ENCODE measurements at regions not wholly inside any gene's neighbourhood (a gene's known extent, or its start where the extent isn't known, plus 50 kb on each side); places are given as distances from the start of the nearest gene placed in this dataset.

DNA sequence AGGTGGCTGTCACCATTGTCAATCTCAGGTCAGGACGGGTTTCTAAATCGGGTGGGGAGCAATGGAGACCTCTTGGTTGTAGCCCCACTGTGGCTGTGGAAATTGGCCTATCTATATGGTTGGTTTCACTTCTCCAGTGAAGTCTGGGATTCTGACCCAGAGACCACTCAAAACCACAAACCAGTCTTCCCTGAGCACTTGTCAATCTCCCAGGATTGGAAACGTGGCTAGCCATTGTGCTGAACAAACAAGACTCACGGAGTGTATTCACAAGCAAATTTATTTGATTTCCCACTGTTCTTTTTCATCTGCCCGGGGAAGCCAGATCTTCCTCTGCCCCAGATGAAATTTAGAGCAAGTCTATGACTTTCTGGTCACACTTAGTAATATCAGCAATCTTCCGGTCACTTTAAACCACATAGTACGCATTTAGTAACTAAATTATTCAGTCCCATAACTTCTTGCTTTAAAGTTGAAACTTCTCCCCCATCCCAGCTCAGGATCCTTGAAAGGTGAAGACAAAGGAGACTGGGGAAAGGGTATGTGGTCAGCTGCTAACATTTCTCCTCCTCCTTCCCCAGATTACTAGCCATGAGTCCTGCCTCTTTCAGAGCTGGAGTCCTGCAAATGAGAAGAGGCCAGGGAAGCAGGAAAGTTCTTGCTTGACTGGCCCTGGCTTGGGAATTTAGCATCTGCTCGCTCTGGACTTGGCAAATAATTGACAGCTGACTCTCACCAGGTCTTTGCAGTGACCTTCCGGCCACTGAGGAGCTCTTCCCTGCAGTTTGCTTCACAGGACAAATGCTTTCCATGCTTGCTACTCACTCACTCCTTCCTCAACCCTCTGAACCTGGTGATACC, 123.2 kb upstream of the MAX start:
- FAIRE-seq: no peak

DNA sequence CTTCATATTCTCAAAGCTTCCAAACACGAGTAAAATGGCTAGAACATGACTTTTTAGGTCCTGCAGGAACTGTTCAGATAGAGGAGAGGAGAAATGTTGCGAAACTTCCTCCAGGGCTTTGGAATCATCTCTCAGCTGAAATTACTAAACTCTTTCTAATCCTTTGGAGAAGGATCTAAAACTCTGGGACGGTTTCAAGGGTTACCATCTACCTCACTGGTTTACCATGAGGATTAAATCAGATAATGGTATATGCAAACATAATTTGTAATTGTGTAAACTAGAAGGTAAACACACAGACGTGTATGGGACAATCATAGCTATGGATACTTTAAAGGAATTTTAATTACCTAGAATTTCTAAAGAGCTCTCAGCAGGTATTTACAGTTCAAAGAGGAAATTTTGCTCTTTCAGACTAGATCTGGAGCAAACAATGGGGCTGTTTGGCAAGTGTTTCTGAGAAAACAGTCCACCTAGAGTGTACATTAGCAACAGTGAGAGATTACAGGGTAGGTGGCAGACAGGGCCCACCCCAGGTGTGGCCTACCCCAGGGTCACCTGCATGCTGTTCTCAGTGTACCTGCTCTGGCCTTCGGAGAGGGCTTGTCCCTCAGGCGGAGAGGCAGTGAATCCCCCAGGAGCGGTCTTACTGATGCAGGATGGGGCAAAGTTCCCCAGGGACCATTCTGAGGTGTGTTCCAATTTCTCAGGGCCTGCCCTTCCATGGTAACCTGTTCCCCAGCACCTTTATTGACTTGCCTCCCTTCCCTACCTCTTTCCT, 124.7 kb upstream of the MAX start:
- FAIRE-seq: no peak

DNA sequence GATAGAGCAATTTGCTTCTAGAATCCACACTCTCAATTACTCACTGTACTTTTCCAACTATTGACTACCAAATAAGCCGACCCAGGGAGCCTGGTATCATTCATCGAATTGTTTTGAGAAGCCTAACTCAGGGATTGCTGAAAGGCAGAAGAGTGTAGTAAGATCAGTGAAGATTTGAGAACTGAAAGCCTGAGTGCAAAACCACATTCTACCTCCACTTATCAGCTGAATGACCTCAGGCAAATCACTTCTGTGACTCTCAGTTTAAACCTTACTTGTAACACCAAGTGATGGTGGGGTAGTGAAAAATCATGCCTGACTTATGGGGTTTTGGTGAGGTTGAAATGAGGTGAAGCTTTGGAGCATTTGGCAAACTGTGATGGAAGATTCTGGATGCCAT, 126.1 kb upstream of the MAX start:
- FAIRE-seq: no peak

DNA sequence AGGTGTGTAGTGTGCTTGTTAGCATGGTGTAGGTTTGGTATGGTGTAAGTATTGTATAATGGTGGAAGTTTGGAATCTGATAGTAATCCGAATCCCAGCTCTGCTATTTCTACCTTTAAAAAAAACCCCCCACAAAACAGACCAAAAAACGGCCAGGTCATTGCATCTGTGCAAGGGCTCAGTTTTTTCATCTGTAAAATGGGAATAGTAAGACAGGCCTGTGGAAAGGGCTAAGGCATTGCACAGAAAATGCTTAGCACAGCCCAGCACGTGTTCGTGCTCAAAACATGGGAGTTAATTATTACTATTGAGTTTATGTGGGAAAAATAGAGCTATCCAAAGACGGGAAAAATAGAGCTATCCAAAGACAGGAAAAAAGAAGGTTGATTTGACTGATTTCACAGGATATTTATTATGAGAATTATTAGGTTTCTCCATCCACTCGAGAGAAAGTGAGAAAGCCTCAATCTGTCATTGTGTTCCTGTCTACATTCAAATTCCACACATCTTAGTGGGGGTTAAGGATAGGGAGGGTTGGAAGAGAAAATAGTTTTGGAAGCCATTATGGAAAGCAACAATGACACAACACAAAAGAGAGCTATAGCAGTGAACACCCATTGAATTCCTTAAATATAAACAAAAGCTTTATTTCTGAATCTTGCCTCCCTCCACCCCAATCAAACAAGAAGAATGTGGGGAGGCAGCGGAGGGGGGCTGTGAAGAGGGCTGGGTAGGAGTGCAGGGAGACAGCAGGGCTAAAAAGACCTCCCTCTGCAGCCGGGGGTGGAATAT, 126.8 kb upstream of the MAX start:
- no peak for FAIRE-seq

DNA sequence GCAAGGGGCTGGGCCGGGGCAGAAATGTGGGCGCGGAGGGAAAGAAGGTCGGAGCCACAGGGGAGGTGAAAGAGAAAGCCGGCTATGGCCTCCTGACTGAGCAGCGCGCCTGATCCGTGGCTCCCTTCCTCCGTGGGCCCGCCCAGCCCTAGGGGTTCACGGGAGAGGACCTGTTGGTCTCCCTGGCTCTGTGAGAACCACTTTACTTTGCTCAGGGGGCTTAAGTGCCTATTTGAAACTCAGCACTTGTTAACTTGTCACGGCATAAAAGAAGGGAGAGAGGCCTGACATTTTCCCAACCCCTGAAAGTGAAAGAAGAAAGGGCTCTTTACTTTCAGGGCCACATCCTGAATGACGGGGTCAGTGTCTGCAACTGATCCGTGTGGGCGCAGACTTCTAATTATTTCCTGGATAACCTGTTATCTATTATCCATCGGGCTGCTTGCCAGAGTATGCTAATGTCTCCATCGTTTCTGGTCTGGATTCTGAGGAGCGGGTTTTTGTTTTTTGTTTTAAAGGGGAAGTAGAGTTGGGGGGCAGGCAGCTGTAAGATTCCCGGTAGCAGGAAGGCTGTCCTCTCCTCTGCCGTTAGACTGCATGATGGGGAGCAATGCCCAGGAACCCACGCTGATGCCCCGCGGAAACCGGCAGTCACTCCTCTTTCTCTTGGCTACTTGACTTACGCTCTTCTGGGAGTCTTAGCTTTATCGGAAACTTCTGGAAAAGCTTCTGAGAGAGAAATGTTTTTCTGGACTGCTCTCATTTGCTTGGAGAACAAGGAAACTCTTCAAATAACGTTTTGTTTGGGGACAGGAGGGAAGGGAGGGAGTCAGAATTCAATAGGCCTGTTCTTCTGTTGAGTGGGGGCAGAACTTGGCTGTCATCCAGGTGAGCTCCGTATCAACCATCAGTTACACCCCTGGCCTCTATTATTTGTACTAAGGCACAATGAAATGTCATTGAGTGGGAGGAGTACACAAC, 127.7 kb upstream of the MAX start:
- no peak for FAIRE-seq

DNA sequence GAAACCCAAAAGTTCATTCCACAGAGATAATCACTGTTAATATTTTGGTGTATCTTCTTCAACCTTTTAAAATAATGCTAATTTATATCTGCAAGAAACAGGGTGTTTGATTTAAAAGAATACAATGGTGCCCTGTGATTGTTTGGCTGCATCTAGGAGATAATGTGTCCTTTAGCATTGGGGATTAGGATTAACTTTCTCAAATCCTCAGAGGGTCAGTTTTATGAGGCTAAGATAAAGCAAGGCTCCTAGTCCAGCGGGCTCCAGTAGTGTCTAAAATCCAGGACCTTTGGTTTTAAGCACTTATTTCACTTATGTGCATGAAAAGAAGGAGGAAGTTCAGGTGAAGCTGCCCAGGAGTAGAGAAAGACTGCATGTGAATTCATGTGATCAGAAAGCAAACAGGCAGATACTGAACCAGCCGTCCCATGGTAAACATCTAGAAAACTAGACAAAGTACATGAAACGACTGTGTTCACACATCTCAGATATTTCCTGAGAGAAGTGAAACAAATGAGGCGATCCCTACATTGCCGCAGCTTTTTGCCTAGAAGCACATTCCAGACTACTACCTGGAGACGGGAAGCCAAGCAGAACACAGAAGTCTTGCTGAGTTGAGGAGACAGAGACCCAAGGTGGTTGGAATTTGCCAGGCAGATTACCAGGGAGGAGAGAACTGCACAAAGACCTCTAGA, 129.1 kb upstream of the MAX start:
- no peak for FAIRE-seq

DNA sequence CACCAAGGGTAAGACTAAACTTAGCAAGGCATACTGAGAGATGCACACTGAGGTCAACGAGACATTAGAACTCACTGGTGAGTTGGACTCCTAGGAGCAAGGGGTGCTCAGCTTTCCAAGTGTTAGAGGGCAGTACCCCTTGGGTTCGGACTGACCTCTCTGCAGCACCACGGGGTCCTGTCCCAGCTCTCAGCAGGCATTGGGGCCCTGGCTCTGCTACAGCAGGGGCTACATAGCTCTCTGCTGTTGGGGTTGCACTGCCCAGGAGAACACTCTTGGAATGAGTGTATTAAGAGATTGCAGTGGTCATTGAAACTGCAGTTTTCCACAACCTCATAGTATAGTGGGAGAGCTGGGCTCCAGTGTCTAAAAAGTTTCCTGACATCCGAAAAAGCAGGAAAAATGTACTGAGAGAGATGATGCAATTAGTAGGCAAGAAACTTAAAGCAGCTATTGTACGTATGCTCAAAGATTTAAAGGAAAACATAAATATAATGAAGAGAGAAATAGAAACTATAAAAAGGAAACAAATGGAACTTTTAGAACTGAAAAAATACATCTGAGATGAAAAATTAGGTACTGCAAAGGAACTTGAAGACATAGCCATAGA, 132.5 kb upstream of the MAX start:
- FAIRE-seq: no peak

DNA sequence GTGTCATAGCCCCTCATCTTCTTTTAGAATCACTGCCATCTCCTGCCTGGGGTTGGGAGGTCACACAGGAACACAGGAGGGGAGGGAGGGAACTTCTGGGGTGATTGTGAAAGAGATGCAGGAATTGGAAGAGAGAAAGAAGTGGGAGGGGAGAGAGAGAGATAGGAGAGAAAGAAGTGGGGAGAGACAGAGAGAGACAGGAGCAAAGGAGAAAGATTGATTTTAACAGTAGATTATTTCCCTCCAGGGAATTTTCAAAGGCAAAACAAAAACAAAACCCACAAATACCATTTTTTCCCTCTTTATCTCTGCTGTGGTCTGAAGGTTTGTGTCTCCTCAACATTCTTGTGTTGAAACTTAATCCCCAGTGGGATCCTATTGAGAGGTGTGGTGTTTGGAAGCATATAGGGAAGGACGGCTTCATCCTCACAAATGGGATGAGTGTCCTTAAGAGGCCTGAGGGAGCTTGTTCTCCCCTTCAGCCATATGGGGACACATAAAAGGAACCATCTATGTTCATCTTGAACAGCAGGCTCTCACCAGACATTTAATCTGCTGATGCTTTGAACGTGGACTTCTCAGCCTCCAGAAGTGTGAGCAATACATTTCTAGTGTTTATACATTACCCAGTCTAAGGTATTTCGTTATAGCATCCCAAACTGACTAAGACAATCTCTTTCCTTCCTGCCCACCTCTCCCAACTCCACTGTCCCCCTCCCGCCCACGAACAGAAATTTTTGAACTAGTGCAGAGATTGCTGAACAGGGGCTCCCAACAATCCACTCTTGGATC, 134.9 kb upstream of the MAX start:
- no peak for FAIRE-seq

DNA sequence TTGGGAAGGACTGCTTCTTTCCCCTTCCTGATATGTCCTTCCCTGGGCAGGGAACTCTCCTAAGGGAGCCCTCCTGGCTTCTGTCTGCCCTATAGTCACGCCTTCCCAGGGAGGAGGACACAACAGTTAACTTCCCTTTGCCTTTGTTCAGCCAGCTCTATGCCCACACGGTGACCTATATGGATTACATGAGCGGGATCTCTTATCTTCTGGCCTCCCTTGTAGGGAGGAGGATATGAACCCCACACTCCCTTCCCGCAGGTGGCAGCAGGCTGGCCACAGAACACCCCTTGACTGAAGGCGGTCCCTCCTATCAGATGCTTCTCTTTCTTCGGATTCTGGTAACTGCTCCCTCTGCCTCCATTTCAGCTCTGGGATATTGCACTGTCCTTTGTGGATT, 135.6 kb upstream of the MAX start:
- FAIRE-seq: no peak

DNA sequence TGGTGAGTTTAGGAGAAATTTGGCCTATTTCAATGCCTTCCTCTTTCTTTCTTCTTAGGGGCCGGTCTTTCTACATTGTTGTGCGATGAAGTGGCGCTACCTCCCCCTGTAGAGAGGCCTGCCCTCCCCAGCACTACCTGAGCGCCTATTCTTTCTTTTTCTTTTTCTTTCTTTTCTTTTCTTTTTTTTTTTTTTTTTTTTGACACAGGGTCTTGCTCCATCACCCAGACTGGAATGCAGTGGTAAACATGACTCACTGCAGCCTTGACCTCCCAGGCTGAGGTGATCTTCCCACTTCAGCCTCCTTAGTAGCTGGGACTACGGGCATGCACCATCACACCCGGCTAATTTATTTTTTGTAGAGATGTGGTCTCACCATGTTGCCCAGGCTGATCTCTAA, 136.1 kb upstream of the MAX start:
- FAIRE-seq: no peak

DNA sequence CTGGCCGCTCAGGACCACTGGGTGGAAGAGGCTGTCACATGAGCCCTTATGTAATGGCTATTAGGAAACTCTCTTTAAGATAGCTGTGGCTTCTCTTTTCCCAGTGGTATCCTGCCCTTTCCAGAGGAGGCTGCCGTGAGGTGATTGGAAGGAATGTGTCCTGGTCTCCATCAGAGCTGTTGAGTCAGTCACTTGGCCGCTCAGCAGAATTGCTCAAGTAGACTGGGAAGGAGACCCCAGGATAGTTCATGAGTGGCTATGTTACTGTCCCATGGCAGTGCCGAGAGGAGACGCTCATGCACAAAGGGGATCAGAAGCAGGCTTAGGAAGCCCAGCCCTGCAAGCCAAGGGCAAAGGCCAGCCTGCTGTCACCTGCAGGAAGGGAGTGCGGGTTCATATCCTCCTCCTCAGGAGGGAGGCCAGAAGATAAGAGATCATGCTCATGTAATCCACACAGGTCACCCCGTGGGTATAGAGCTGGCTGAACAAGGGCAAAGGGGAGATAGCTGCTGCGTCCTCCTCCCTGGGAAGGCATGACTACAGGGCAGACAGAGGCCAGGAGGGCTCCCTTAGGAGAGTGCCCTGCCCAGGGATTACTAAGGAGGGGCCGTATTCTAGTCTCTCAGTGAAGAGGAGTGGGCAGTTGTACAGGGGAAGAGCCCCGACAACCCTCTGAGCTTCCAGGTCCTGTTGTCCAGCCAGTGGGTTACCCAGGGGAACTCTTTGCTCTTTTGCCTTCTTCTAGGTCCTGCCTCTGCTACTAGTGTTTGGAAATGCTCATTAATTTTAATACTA, 137.0 kb upstream of the MAX start:
- FAIRE-seq: no peak

DNA sequence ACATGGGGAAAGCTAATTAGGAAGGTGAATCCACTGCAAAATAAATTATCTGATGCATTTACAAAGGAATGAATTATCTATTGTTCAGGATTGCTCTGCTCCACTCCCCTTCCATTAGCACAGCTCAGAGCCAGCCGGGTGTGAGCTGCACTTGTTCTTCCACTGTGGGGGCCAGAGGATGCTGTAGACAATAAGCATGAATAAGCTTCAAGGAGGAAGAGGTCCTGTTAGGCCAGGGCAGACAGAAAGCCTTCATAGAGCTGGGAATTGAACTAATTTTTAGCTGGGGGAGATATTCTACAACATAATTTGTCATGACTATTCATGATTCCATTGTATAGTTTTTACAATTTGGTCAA, 137.6 kb upstream of the MAX start:
- no peak for FAIRE-seq

DNA sequence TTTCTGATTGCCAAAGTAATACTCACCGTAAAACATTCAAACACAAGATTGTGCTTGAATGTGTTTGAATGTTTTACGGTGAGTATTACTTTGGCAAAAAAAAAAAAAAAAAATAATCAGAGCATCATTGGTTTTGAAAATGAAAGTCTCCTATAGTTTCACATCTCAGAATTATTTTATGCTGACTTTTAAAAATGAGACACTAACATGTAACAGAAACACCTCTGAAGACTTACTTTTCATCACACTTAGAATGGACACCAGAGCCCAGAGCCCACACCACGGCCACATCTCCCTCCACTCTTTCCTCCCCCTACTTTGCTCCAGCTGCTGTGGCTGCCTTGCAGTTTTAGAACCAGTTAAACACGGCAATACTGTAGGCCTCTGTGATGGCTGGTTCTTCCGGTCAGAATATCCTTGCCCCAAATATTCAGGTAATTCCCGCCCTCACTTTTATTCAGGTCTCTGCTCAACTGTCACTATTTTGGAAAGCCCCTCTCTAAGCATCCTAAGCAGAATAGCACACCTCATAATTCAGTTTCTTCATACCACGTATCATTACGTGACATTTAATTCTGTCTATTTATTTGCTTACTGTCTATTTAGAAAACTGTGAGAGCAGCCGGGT, 138.9 kb upstream of the MAX start:
- FAIRE-seq: no peak

DNA sequence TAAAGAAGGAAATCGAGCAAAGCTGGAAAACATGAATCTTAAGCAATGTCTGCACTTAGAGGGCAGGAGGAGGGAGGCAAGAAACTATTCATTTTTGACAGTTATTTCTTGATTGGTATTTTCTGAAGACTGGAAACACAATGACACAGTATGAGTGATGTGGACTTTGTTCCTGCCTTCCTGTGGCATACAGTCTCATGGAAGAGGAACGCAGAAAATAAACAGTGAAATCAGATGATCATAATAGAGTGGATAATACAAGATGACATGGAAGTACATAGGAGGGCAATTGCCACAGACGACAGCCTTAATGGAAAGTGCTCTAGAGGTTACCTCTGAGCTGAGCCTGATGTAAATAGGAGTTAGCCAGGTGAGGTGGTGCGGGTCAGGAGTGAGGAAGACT, 140.4 kb upstream of the MAX start:
- no peak for FAIRE-seq

DNA sequence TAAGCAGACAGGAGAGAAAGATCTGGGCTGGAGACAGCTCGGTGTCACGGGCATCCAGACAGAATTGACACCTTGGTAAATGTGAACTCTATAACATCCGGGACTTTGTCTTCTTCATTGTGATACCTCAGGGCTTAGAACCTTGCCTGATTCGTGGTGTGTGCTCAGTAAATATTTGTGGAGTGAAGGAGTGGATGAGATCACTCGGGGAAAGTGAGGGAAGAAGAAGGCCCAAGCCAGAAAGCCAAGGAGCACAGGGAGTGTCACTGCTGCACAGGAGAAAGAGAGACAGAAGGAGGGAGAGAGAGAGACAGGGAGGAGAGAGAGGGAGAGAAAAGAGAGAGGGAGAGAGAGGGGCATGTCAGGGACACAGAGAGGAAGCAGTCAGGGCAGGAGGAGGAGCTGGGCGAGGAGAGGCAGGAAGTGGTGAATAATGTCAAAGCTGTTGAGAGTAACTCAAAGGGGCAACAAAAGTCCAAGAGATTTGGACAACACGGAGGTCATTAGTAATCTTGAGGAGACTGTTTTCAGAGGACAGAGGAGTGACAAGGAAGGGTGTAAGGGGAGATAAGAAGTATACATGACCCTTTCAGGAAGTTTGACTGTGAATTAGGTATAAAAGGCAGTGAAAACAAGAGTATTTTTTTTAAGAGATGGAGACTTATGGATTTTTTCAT, 141.6 kb upstream of the MAX start:
- no peak for FAIRE-seq

DNA sequence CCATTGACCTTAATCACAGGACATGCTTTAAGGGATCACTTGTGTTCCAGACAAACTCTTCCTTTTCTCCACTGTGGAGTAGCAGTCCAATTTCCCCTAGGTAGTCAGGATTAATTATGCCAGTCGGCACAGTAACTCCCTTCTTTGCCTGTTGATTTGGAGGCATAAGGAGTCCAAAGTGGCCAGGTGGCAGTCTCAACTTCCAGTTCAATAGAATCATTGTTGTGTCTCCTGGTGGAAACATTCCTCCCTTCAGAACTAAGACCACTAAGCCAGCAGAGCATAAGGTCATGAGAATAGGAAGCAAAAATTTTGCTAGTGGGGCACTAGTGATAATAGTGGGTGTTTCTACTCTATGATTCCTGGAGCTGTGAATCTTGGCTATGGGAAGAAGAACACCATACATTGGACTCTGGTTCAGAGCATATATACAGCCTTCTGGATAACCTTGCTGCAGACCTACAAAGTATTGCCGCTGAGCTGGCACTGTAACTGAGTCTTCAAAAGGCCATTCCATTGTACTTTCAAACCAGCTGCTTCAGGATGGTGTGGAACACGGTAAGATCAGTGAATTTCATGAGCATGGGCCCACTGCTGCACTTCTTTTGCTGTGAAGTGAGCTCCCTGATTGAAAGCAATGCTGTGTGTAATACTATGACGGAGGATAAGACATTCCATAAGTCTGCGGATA, 147.3 kb upstream of the MAX start:
- no peak for FAIRE-seq

DNA sequence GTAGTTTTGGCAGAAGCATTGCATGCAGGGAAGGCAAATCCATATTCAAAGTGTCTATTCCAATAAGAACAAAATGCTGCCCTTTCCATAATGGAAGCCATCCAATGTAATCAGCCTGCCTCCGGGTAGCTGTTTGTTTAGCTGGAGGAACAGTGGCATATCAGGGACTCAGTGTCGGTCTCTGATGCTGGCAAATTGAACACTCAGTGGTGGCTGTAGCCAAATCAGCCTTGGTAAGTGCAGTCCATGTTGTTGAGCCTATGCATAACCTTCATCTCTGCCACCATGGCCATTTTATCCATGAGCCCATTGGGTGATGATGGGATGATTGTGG, 147.8 kb upstream of the MAX start:
- FAIRE-seq: no peak

DNA sequence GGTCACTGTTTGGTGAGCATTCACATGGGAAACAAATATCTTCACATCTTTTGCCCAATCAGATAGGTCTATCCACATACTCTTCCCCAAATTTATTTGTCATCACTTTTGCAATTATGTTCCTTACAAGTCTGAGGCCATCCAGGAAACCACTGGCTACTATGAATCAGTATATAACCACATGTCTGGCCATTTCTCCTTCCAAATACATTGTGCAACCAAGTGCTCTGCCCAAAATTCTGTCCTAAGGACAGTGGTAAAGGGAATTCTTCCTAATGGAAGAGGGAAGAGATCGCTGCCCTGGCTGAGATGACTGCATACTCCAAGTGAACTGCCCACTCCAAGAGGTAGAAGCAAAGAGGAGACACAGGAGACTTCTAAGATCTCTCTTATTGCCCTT, 148.9 kb upstream of the MAX start:
- no peak for FAIRE-seq

Data from G401.6 (cell line).